MG63 (cell line): ENCODE measurements at regions not wholly inside any gene's neighbourhood (a gene's known extent, or its start where the extent isn't known, plus 50 kb on each side); places are given as distances from the start of the nearest gene placed in this dataset.

Experiments used
- DNase-seq: peaks from one replicate; pipeline ENCODE4 v3.0.0-alpha.2; 2020
- H3K27me3 ChIP-seq: fragments of 250-450 bp; sonication (Bioruptor Pico); 2 replicates; pipeline ENCODE4 v1.5.1; 2020; ENCODE audit warnings: mild to moderate bottlenecking, moderate library complexity
- H3K36me3 ChIP-seq: fragments of 250-450 bp; sonication (Bioruptor Pico); 2 replicates; pipeline ENCODE4 v1.5.1; 2020; ENCODE audit warnings: mild to moderate bottlenecking, moderate library complexity
- H3K4me3 ChIP-seq: fragments of 250-450 bp; sonication (Bioruptor Pico); 2 replicates; pipeline ENCODE4 v1.5.1; 2020; ENCODE audit warnings: mild to moderate bottlenecking, moderate library complexity
- H3K9me3 ChIP-seq: fragments of 250-450 bp; sonication (Bioruptor Pico); 2 replicates; pipeline ENCODE4 v1.5.1; 2020; ENCODE audit warnings: mild to moderate bottlenecking, moderate library complexity

DNA sequence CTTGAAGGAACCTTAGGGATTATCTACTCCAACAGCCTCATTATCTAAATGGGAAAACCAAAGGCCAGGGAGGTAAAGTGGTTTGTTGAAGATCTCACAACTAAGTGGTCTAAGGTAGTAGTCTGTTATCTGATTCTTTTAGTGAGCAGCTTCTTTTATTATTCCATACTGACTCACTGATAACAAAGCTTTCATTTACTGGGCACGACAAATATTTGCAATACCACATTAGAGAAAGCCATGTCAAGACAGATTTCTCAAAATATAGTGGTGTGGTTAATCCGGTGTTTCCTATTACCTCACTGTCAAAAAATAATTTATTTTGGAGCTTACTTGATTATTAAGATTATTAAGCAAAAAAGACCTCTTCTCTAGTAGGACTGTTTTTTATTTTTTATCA lies 369.1 kb downstream of the S1PR1 start:
- no peaks in the 10 kb centered on the region for H3K27me3 ChIP-seq
- DNase-seq: no peak
- no peaks in the 10 kb centered on the region; the same call in 1 of the 2 replicates for H3K9me3 ChIP-seq
- no peaks in the 10 kb centered on the region for H3K36me3 ChIP-seq
- no peak overlapping the region for H3K4me3 ChIP-seq

GRCh38 chr1:101613546-101613945 lies 376.7 kb downstream of the S1PR1 start:
- H3K9me3 ChIP-seq: no peaks in the 10 kb centered on the region; the same call in 1 of the 2 replicates
- no peaks in the 10 kb centered on the region for H3K27me3 ChIP-seq
- H3K36me3 ChIP-seq: no peaks in the 10 kb centered on the region
- DNase-seq: no peak
- H3K4me3 ChIP-seq: no peak overlapping the region

DNA sequence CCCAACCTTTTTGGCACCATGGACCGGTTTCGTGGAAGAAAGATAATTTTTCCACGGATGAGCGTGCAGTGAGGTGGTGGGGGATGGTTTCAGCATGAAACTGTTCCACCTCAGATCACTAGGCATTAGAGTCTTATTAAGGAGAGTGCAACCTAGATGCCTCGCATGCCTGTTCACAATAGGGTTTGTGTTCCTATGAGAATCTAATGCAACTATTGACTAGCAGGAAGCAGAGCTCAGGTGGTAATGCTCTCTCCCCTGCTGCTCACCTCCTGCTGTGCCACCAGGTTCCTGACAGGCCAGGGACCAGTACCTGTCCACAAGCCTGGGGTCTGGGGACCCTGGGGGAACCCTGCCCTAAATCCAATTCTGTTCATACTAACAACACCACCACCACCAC lies 377.8 kb downstream of the OLFM3 start:
- H3K36me3 ChIP-seq: no peaks in the 10 kb centered on the region
- DNase-seq: no peak
- no peaks in the 10 kb centered on the region for H3K9me3 ChIP-seq
- H3K27me3 ChIP-seq: no peaks in the 10 kb centered on the region
- H3K4me3 ChIP-seq: no peak overlapping the region

DNA sequence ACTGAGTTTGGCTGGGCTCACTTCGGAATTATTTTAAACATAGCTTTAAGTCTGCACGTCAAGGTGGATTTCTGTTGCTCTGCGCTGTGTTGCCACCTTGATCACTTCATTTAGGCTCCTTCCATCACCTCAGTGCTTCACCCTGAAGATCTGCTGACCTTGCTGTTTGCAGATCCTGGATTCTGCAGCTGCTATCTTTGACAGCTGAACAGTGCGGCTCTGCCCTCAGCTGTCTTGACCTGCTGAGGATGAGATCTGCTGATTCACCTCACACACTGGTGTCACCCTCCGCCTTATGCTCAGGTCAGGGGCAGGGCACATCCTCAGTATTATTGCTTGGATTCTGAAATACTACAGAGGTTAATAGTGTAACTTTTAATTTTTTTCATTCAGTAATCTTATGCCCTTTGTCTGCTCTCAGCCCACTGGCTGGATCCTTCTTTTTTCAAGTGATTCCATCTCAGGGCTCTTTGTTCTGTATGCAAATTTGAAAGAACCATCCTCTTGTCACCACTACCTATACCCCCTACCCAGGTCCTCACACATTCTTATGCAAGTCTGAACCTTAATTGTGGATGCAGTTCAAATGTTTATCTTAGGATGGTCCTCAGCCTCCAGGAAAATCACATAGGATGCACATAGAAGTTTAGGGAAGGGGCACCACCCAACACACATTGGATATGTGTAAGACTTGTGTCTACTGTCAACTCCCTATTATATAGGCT lies 364.0 kb downstream of the OLFM3 start:
- DNase-seq: no peak
- no peaks in the 10 kb centered on the region for H3K9me3 ChIP-seq
- no peaks in the 10 kb centered on the region for H3K27me3 ChIP-seq
- no peak overlapping the region for H3K4me3 ChIP-seq
- no peaks in the 10 kb centered on the region for H3K36me3 ChIP-seq

- H3K4me3 ChIP-seq: no peak overlapping the region
- H3K36me3 ChIP-seq: no peaks in the 10 kb centered on the region
- H3K9me3 ChIP-seq: no peaks in the 10 kb centered on the region
- DNase-seq: no peak
- H3K27me3 ChIP-seq: no peaks in the 10 kb centered on the region
Measured at GRCh38 chr1:101645810-101646209, 350.9 kb downstream of the OLFM3 start.

DNA sequence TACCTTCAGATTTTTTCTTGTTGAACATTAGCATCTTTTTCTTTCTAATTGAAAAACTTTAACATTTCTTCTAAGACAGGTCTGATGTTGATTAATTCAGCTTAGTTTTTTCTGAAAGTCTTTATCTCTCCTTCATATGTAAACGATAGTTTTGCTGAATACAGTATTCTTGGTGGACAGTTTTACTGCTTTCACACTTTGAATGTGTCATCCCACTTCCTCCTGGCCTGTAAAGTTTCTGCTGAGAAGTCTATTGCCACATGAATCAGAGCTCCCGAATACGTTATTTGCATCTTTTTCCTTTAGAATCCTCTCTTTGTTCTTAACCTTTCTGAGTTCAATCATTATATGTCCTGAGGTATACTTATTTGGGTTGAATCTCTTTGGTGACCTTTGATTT lies 344.2 kb downstream of the OLFM3 start:
- no peak overlapping the region for H3K4me3 ChIP-seq
- H3K27me3 ChIP-seq: no peaks in the 10 kb centered on the region
- H3K36me3 ChIP-seq: no peaks in the 10 kb centered on the region
- DNase-seq: no peak
- peaks cover 2% of the 10 kb centered on the region; the same call in 1 of the 2 replicates for H3K9me3 ChIP-seq

GRCh38 chr1:101653482-101653946 lies 343.2 kb downstream of the OLFM3 start:
- Histone ChIP-seq H3K9me3 (peaks cover 2% of the 10 kb centered on the region; the same call in 1 of the 2 replicates), H3K4me3 (no peak overlapping the region), H3K27me3 (no peaks in the 10 kb centered on the region), H3K36me3 (no peaks in the 10 kb centered on the region)
- DNase-seq: no peak

DNA sequence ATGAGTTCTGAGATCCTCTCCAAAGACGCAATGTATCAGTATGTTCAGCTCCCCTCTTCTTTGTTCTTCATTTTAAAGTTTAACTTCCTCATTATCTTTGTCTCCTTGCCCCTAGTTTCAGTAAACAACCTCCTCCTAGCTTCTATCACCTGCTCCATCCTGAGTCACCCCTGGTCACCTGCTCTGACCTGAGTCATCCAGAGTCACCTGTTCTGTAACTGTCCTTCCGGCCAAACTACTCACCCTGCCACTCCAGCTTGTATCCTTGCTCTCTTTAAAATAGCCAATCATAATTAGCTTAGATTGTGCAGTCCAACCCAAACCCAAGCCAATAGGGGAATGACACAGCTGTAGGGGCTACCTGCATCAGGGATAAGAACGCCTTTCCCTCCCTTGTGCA lies 332.0 kb downstream of the OLFM3 start:
- no peaks in the 10 kb centered on the region for H3K9me3 ChIP-seq
- no peak for DNase-seq
- H3K36me3 ChIP-seq: no peaks in the 10 kb centered on the region
- H3K27me3 ChIP-seq: no peaks in the 10 kb centered on the region
- no peak overlapping the region for H3K4me3 ChIP-seq

DNA sequence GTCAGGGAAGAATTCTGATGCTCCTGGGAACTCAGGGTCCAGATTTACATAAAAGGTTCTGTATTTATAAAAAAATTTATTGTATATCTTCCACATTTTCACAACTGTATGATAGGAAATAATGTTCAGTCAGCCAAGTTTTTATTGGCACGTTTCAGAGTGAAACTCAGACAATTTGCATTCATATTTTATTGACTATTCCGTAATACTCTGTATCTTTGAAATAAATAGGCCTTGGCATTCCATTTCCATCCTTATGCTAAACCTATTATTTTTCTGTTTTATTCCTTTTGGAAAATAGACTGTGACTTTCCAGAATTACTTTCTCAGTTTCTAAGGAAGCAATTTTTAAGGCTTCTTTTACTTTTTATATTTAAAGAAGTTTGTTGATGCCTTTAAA lies 329.0 kb downstream of the OLFM3 start:
- no peak for DNase-seq
- Histone ChIP-seq H3K4me3 (no peak overlapping the region), H3K36me3 (no peaks in the 10 kb centered on the region), H3K27me3 (no peaks in the 10 kb centered on the region), H3K9me3 (no peaks in the 10 kb centered on the region)

DNA sequence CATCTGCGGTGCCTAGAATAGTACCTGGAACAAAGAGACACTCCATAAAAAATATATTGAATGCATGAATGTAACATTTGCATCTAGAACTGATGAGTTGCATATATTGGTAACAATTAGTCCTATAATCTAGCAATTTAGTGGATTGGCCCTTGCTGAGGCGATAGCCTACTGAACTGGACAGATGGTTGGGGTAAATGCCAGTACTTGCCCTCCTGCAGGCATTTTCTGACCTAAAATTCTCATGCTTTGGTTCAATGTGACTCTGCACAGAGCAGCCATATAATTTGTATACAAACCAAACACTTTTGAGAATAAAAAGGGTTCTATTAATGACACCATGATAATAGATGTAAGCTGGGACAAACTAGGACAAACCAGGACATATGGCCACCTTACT lies 313.6 kb downstream of the OLFM3 start:
- DNase-seq: no peak
- no peaks in the 10 kb centered on the region for H3K36me3 ChIP-seq
- H3K27me3 ChIP-seq: no peaks in the 10 kb centered on the region
- H3K9me3 ChIP-seq: no peaks in the 10 kb centered on the region
- H3K4me3 ChIP-seq: no peak overlapping the region

DNA sequence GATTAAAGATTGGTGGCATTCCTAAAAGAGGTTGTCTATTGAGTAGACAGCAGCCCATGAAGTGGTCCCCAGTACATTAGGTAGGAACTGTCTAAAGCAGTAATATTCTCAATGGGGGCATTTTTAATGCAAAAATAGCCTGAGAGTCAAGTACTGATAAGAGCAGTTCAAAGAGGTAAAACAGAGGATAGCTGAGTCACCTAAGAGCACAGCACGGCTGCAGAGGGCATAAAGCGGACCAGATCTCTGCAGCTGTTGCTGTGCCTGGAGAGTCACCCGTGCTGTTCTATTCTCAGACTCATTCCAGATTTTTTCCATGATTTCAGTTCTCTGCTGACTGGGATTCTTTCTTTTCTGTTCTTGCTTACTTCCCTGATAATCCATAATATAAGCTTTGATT lies 313.2 kb downstream of the OLFM3 start:
- Histone ChIP-seq H3K4me3 (no peak overlapping the region), H3K27me3 (no peaks in the 10 kb centered on the region), H3K36me3 (no peaks in the 10 kb centered on the region), H3K9me3 (no peaks in the 10 kb centered on the region)
- no peak for DNase-seq

- no peak overlapping the region for H3K4me3 ChIP-seq
- no peaks in the 10 kb centered on the region for H3K36me3 ChIP-seq
- DNase-seq: no peak
- no peaks in the 10 kb centered on the region for H3K9me3 ChIP-seq
- no peaks in the 10 kb centered on the region for H3K27me3 ChIP-seq
Measured at GRCh38 chr1:101697072-101697471, 299.7 kb downstream of the OLFM3 start.

- Histone ChIP-seq H3K9me3 (no peaks in the 10 kb centered on the region), H3K36me3 (no peaks in the 10 kb centered on the region), H3K27me3 (no peaks in the 10 kb centered on the region), H3K4me3 (no peak overlapping the region)
- DNase-seq: no peak
Measured at GRCh38 chr1:101698681-101699080, 298.0 kb downstream of the OLFM3 start.

DNA sequence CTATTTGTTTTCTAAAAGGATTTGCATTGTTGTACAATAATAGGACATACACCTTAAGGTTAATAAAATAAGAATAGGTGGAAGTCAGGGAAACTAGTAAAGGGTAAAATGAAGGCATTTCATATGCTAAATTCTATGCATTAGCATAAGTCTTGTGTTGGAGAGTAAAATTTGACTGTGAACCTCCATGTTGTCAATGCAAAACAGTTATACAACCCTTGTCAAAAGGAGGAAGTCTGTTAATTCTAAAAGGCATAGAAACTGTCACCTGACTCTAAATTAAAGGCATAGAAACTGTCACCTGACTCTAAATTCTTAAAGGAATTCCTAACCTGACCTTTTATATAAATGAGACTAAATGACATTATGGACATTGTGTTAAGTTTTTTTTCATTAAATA lies 291.8 kb downstream of the OLFM3 start:
- no peak for DNase-seq
- Histone ChIP-seq H3K9me3 (no peaks in the 10 kb centered on the region), H3K4me3 (no peak overlapping the region), H3K27me3 (no peaks in the 10 kb centered on the region), H3K36me3 (no peaks in the 10 kb centered on the region)

DNA sequence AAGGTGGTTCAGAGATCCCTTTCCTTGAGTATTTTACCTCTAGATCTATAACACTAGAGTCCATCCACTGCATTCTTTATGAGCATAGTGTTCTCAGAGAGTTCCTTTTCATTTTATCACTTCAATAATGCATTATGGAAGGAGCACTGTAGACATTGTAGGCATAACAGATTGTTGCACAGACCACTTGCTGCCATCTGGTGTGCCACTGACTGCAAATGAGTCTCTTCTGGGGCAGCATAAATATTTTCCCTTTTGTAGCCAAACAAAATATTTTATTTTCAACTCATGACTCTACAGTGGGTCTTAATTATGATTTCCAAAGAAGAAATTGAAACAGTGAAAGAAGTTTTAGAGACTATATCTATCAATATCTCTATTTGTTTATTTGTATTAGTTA lies 290.4 kb downstream of the OLFM3 start:
- Histone ChIP-seq H3K36me3 (no peaks in the 10 kb centered on the region), H3K9me3 (no peaks in the 10 kb centered on the region), H3K4me3 (no peak overlapping the region), H3K27me3 (no peaks in the 10 kb centered on the region)
- DNase-seq: no peak

- Histone ChIP-seq H3K27me3 (no peaks in the 10 kb centered on the region), H3K9me3 (no peaks in the 10 kb centered on the region), H3K4me3 (no peak overlapping the region), H3K36me3 (no peaks in the 10 kb centered on the region)
- no peak for DNase-seq
Measured at GRCh38 chr1:101709721-101710120, 287.0 kb downstream of the OLFM3 start.

GRCh38 chr1:101713760-101714159 lies 283.0 kb downstream of the OLFM3 start:
- no peak for DNase-seq
- no peaks in the 10 kb centered on the region for H3K27me3 ChIP-seq
- no peaks in the 10 kb centered on the region for H3K9me3 ChIP-seq
- H3K36me3 ChIP-seq: no peaks in the 10 kb centered on the region
- H3K4me3 ChIP-seq: no peak overlapping the region

- no peaks in the 10 kb centered on the region for H3K27me3 ChIP-seq
- H3K4me3 ChIP-seq: no peak overlapping the region
- DNase-seq: no peak
- H3K36me3 ChIP-seq: no peaks in the 10 kb centered on the region
- H3K9me3 ChIP-seq: no peaks in the 10 kb centered on the region
Measured at GRCh38 chr1:101723415-101723814, 273.3 kb downstream of the OLFM3 start.
